ENCODE measurements at regions not wholly inside any gene's neighbourhood (a gene's known extent, or its start where the extent isn't known, plus 50 kb on each side); places are given as distances from the start of the nearest gene placed in this dataset.

DNA sequence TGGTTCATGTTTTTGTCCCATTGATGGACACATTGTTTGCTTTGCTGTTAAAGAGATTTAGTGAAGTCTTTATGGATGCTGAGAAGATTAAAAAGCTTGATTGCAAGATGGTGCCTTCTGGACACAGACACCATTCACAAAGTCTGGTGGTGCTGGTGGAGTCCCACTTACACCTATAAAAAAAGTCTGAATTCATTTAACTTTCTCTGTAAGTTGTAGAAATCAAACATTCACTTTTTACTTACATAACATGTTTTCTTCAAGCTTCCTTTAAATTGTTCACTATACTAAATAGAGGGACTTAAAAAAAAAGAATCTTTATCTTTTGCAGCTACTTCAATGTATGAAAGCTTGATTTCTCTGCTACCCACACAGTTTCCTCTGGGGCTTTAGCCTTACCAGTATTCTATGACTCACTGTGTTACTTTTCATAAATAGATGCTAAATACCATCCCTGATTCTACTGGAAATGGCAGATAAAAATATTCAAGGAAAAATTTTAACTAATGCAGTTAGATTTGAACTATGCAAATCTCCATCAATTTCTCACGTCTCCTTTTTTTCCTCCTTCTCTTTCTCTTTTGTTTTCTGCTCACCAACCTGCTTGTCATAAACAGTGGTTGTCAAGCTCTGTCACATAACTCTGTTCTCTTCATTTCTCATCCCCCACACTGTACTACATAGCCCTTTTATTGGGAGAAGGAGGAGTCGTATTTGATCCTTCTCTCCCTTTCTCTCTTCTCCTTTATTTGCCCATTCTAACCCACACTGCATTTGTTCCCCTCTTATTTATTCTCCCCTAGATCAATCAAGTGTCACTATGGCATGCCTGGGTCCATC, 89.7 kb downstream of the FAM76B start:
- Histone ChIP-seq H3K4me3 (ENCODE audit: extremely low read depth in 1 of 4, insufficient read depth in 2 of 4, low read depth in 3 of 4, low read length in 4 of 4) (no peak overlapping the region), H2BK5ac (ENCODE audit: low read depth, low read length) (no peak overlapping the region), H2BK15ac (ENCODE audit: low read length) (no peak overlapping the region), H4K20me1 (replicated peaks in 1 of 2; ENCODE audit: control insufficient read depth in 1 of 2, insufficient read depth in 2 of 2, low read length in 2 of 2) (no peaks in the 10 kb centered on the region), H2AK5ac (ENCODE audit: low read depth, low read length) (no peak overlapping the region), H3K14ac (ENCODE audit: insufficient read length) (no peak overlapping the region), H3K9me3 (ENCODE audit: insufficient read depth in 2 of 2, low read depth in 1 of 2, low read length in 1 of 2) (no peaks in the 10 kb centered on the region), H3K18ac (ENCODE audit: extremely low read depth, low read length) (no peak overlapping the region), H3K4ac (replicated peaks; ENCODE audit: insufficient read length, low read depth, low read length) (no peak overlapping the region), H2AFZ (ENCODE audit: low read length) (no peak overlapping the region), H4K5ac (ENCODE audit: insufficient read length, low read depth, low read length) (no peak overlapping the region), H3K23ac (ENCODE audit: insufficient read length) (no peak overlapping the region), H2BK120ac (replicated peaks; ENCODE audit: low read depth, low read length) (no peak overlapping the region), H3K4me1 (replicated peaks in 1 of 4; ENCODE audit: control insufficient read depth in 3 of 4, insufficient read depth in 4 of 4, low read length in 3 of 4) (no peaks in the 10 kb centered on the region), H4K91ac (replicated peaks; ENCODE audit: insufficient read length, low read length) (no peak overlapping the region), H3K27me3 (replicated peaks in 1 of 4; ENCODE audit: control insufficient read depth in 3 of 4, extremely low read depth in 1 of 4, insufficient read depth in 3 of 4, low read length in 3 of 4) (no peaks in the 10 kb centered on the region), H2BK12ac (ENCODE audit: low read depth, low read length) (no peak overlapping the region), H3K4me2 (ENCODE audit: insufficient read depth in 1 of 2, low read depth in 2 of 2, low read length in 2 of 2) (no peak overlapping the region), H3K23me2 (ENCODE audit: low read depth, low read length) (no peaks in the 10 kb centered on the region), H3K79me2 (ENCODE audit: control insufficient read depth in 1 of 2, insufficient read depth in 2 of 2, low read length in 2 of 2) (no peaks in the 10 kb centered on the region), H2BK20ac (ENCODE audit: low read length) (no peak overlapping the region), H3K36me3 (ENCODE audit: control insufficient read depth in 2 of 4, insufficient read depth in 4 of 4, low read length in 3 of 4) (no peaks in the 10 kb centered on the region), H4K8ac (ENCODE audit: extremely low read depth, insufficient read depth, low read length) (no peak overlapping the region), H3K27ac (ENCODE audit: low read depth, low read length) (no peak overlapping the region), H3K79me1 (ENCODE audit: low read depth, low read length) (no peaks in the 10 kb centered on the region), H3K56ac (replicated peaks; ENCODE audit: insufficient read length, low read depth, low read length) (no peak overlapping the region), H3K9ac (replicated peaks in 1 of 4; ENCODE audit: extremely low read depth in 1 of 4, low read depth in 3 of 4, low read length in 3 of 4) (no peak overlapping the region)
- WGBS, 2 experiments (ENCODE audit: extremely low coverage in 1 of 2, insufficient coverage in 1 of 2, insufficient read length in 1 of 2, insufficient replicate concordance in 2 of 2, low coverage in 1 of 2, low lambda C conversion rate in 2 of 2, missing lambda C conversion rate in 1 of 2) = 92% methylated on average over 1 of the region's 2 CpGs; no CpG with 5 or more reads in 1 of the 2 experiments
- DNase-seq (ENCODE audit: low read depth in 1 of 2, low spot score in 2 of 2) (no peak), FAIRE-seq (no peak)
- CTCF ChIA-PET (ENCODE audit: partially characterized antibody) = interaction anchor here (23.9 kb wide), 1 partner anchor 546 kb away, joined by 407 read pairs; no protein-coding TSS in a partner anchor
- POLR2A ChIA-PET (ENCODE audit: partially characterized antibody) = no interaction called here
- TF ChIP-seq USF2 (IDR thresholded peaks at IDR 0.05; ENCODE audit: low read length) = no peak
- TF ChIP-seq SP2 (IDR thresholded peaks at IDR 0.05; ENCODE audit: low read length) = no peak
- no peak for TF ChIP-seq RXRA (IDR thresholded peaks at IDR 0.05; ENCODE audit: insufficient read depth, low read depth, low read length)
